GM12878 (cell line): ENCODE measurements at regions not wholly inside any gene's neighbourhood (a gene's known extent, or its start where the extent isn't known, plus 50 kb on each side); places are given as distances from the start of the nearest gene placed in this dataset.

Experiments used
- ATAC-seq: fragments of 200-7000 bp; cut with Tn5 transposase; 3 replicates; pipeline ENCODE4 v1.9.1; 2020; ENCODE audit warnings: mild to moderate bottlenecking, moderate library complexity
- BruUV-seq: library from RNA; stranded (reverse); fragments of 400-500 nt; replicated peaks from 2 replicates; lab custom pipeline; 2021; lab: Mats Ljungman, UMichigan
- CTCF ChIA-PET: fragments of 300-600 bp; sonication (Branson Sonifier 250); formaldehyde crosslinking; extraction: SDS; loops from one replicate; lab custom pipeline; 2021; ENCODE audit warnings: inconsistent platforms; lab: Yijun Ruan, JAX
- POLR2A ChIA-PET: fragments of 350-600 bp; formaldehyde crosslinking; extraction: SDS; loops from one replicate; lab custom pipeline; 2021; ENCODE audit warnings: inconsistent platforms; lab: Charles Lee
- RAD21 ChIA-PET: fragments of 300-600 bp; sonication (Branson Sonifier 250); formaldehyde crosslinking; loops from one replicate; lab custom pipeline; 2023; ENCODE audit warnings: antibody characterized with exemption; ENCODE audit not compliant: unreplicated experiment; lab: Charles Lee
- SMC1A ChIA-PET: fragments of 300-600 bp; sonication (Branson Sonifier 250); formaldehyde crosslinking; loops from one replicate; lab custom pipeline; 2023; ENCODE audit not compliant: unreplicated experiment, uncharacterized antibody; lab: Charles Lee
- DNase-seq: peaks from one replicate; pipeline ENCODE4 v3.0.0-alpha.2; 2011; ENCODE audit warnings: low read depth, low spot score
- FAIRE-seq: peaks from 3 replicates; lab custom pipeline; 2011; peaks lifted over from hg19 to GRCh38; lab: Jason Lieb, UNC
- H2AFZ ChIP-seq: 2 replicates; pipeline ENCODE4 v1.6.0; 2011; ENCODE audit warnings: low read depth, low read length, control low read depth; ENCODE audit not compliant: control insufficient read depth
- H3K27ac ChIP-seq: 2 replicates; pipeline ENCODE4 v1.5.1; 2011; ENCODE audit warnings: control low read depth; ENCODE audit not compliant: control insufficient read depth, insufficient read depth
- H3K27me3 ChIP-seq, 2 experiments: replicated peaks in 1 of 2; 2 replicates each; pipeline versions ENCODE4 v1.6.0 to v1.6.1; 2011; ENCODE audit warnings: low read length in 1 of 2; ENCODE audit not compliant: control insufficient read depth in 2 of 2, insufficient read depth in 2 of 2
- H3K36me3 ChIP-seq, 2 experiments: 2 replicates each; pipeline ENCODE4 v1.5.1; 2011; ENCODE audit warnings: low read length in 1 of 2; ENCODE audit not compliant: control insufficient read depth in 2 of 2, insufficient read depth in 2 of 2
- H3K4me1 ChIP-seq: 2 replicates; pipeline ENCODE4 v1.6.1; 2011; ENCODE audit warnings: mild to moderate bottlenecking, low read length, moderate library complexity, mixed read lengths; ENCODE audit not compliant: control insufficient read depth, insufficient read depth
- H3K4me2 ChIP-seq: 2 replicates; pipeline ENCODE4 v1.6.0; 2011; ENCODE audit warnings: control low read depth; ENCODE audit not compliant: control insufficient read depth, insufficient read depth
- H3K4me3 ChIP-seq: fragments of 200-600 bp; sonication (generic); 2 replicates; pipeline ENCODE4 v1.5.1; 2016
- H3K79me2 ChIP-seq: 2 replicates; pipeline ENCODE4 v1.6.0; 2011; ENCODE audit warnings: low read length; ENCODE audit not compliant: control insufficient read depth, insufficient read depth
- H3K9ac ChIP-seq: 2 replicates; pipeline ENCODE4 v1.8.0; 2011; ENCODE audit warnings: low read length, control low read depth, mixed read lengths; ENCODE audit not compliant: control insufficient read depth, insufficient read depth
- H3K9me3 ChIP-seq: replicated peaks from 3 replicates; pipeline ENCODE4 v1.5.1; 2011; ENCODE audit warnings: mild to moderate bottlenecking, low read length; ENCODE audit not compliant: control insufficient read depth, insufficient read depth
- H4K20me1 ChIP-seq: 2 replicates; pipeline ENCODE4 v1.6.0; 2011; ENCODE audit not compliant: control insufficient read depth, insufficient read depth
- NR2F1 ChIP-seq: fragments of 450-650 bp; conservative IDR thresholded peaks from 2 replicates; pipeline ENCODE4 v1.6.1; 2017; ENCODE audit warnings: mild to moderate bottlenecking
- RUNX3 ChIP-seq: IDR thresholded peaks from 2 replicates; pipeline ENCODE4 v1.6.1; 2012; ENCODE audit warnings: low read length, inconsistent platforms
- SIX5 ChIP-seq: IDR thresholded peaks from 2 replicates; pipeline ENCODE4 v1.6.1; 2011; ENCODE audit warnings: mild to moderate bottlenecking, low read depth, low read length, moderate library complexity; ENCODE audit not compliant: severe bottlenecking
- ZNF384 ChIP-seq: IDR thresholded peaks from 2 replicates; pipeline ENCODE4 v1.6.1; 2012; ENCODE audit warnings: low read depth, mild to moderate bottlenecking, low read length, improper control_type of control experiment, borderline replicate concordance
- WGBS: methylation state at CpG from one replicate; pipeline ENCODE4 v1.1.6; 2016; ENCODE audit warnings: low lambda C conversion rate; ENCODE audit not compliant: insufficient replicate concordance, insufficient coverage; ENCODE audit errors: missing lambda C conversion rate; 5-methylcytosine and 5-hydroxymethylcytosine counted together
- in situ Hi-C: fragments of 300-500 bp; cut with MboI; formaldehyde crosslinking; loops from 9 replicates; pipeline ENCODE4 v1.14.3; 2018; ENCODE audit warnings: mixed read lengths
- intact Hi-C: fragments of 100-400 bp; cut with micrococcal nuclease; formaldehyde crosslinking; loops from one replicate; pipeline ENCODE4 v1.14.2; 2022; ENCODE audit not compliant: unreplicated experiment

DNA sequence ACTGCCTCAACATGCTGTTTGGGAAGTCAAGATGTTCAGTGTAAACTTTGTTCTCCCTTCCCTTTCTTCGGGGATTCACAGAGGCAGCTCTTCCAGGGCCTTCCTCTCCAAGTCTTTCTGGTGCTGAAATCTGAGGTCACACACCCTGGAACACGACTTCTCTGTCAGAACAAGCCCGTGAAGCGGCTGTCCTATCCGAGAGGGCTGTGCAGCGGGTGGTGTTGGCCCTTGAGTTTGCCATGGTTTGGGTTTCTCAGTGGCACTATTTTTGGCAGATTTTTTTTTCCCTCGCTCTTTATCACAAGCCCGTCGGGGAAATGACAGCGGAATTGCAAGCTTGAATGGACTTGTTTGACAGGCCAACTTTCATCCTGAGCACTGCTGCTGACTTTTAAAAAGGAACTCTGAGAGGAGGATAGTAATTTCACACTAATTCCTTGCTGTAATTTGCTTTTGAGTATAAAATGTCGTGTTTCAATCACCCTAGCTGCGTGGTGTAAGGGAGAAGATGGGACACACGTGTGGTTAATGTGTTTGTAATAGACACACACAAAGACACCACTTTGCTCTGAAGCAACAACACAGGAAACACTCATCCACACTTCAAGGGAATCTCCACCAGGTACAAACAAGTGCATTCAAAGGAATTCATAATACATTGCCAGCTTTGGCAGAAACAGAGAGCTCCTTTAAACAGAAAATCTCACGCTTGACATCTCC lies 60.1 kb upstream of the TARBP1 start:
- RAD21 ChIA-PET = interaction anchor here (1.2 to 3.6 kb wide), 4 partner anchors 13 to 540 kb away, joined by 3 to 11 read pairs (median 6); no protein-coding TSS in a partner anchor
- WGBS = 31% methylated on average over 14 of the region's 14 CpGs
- no peak for DNase-seq
- no peak for FAIRE-seq
- in situ Hi-C loops = no loop called here
- Histone ChIP-seq H3K9me3 (no peaks in the 10 kb centered on the region), H3K4me3 (no peak overlapping the region), H2AFZ (no peak overlapping the region), H4K20me1 (no peaks in the 10 kb centered on the region), H3K27ac (no peak overlapping the region), H3K36me3 (no peaks in the 10 kb centered on the region), H3K27me3 (no peaks in the 10 kb centered on the region), H3K9ac (no peak overlapping the region), H3K4me2 (peak overlapping the region; percentile 1; the same call in 1 of the 2 replicates), H3K4me1 (no peaks in the 10 kb centered on the region), H3K79me2 (no peaks in the 10 kb centered on the region)
- BruUV-seq = no TSS peak
- CTCF ChIA-PET = interaction anchor here (0.6 to 1.9 kb wide), 5 partner anchors 10 to 240 kb away, joined by 3 to 6 read pairs (median 3); no protein-coding TSS in a partner anchor
- peak; percentile 53 for ATAC-seq
- POLR2A ChIA-PET = interaction anchor here (1.0 kb wide), 1 partner anchor 9 kb away, joined by 3 read pairs; no protein-coding TSS in a partner anchor
- SMC1A ChIA-PET = interaction anchor here (0.6 to 3.1 kb wide), 5 partner anchors 8 to 38 kb away, joined by 3 to 20 read pairs (median 3); no protein-coding TSS in a partner anchor
- TF ChIP-seq ZNF384 (no peak), RUNX3 (0 out of 2 replicates have a peak, but pooled peaks have one; percentile 11)
- intact Hi-C loops = no loop called here

DNA sequence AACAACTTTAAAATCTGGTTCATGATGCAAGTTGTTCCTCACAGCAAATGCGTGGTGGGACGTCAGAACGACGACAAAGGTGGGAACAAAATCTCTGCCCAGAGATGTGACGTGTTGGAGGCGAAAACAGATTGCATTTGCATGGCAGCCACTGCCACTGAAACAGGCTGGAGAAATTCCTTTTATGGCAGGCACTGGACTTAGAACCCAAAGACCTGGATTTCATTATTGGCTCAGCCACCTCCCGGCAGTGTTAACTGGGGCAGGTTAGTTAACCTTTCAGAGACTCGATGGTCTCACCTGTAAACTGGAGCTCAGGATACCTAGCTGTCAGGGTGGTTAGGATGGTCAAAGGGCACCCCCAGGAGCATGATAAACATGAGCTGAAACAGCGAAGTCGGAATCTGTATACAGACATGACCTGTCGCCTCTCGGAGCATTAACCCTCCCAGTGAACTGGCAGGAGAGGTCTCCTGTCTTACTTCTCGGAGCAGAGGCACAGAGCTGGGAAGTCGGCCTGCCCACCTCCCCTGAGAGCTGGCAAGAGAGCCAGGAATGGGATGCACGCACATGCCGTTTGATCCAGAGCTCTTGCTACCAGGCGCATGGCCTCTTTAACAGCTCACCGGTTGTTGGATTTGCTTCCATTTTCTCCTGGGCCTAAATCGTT lies 59.2 kb upstream of the TARBP1 start:
- FAIRE-seq (no peak), DNase-seq (no peak)
- no peak overlapping the region for H3K4me2 ChIP-seq
- H3K9me3 ChIP-seq = no peaks in the 10 kb centered on the region
- WGBS = 63% methylated on average over 19 of the region's 19 CpGs
- no peak overlapping the region for H3K4me3 ChIP-seq
- no peaks in the 10 kb centered on the region for H3K4me1 ChIP-seq
- POLR2A ChIA-PET = interaction anchor here (0.6 to 1.0 kb wide), 3 partner anchors 9 to 793 kb away, joined by 3 to 5 read pairs (median 3); no protein-coding TSS in a partner anchor
- no peaks in the 10 kb centered on the region for H3K27me3 ChIP-seq
- no TSS peak for BruUV-seq
- RAD21 ChIA-PET = interaction anchor here (0.9 to 3.6 kb wide), 3 partner anchors 12 to 45 kb away, joined by 3 to 11 read pairs (median 8); no protein-coding TSS in a partner anchor
- SMC1A ChIA-PET = interaction anchor here (0.6 to 3.1 kb wide), 6 partner anchors 8 to 37 kb away, joined by 3 to 20 read pairs (median 3); no protein-coding TSS in a partner anchor
- H3K9ac ChIP-seq = no peak overlapping the region
- no peaks in the 10 kb centered on the region for H4K20me1 ChIP-seq
- in situ Hi-C loops = no loop called here
- H3K27ac ChIP-seq = no peak overlapping the region
- CTCF ChIA-PET = interaction anchor here (1.0 to 1.4 kb wide), 3 partner anchors 9 to 38 kb away, joined by 3 to 5 read pairs (median 4); no protein-coding TSS in a partner anchor
- no peak for TF ChIP-seq SIX5
- TF ChIP-seq NR2F1 = no peak
- TF ChIP-seq, all 136 proteins: peak for 0
- no peaks in the 10 kb centered on the region for H3K36me3 ChIP-seq
- intact Hi-C loops = no loop called here
- no peaks in the 10 kb centered on the region for H3K79me2 ChIP-seq
- no peak for ATAC-seq
- no peak overlapping the region for H2AFZ ChIP-seq
